ENCODE measurements at regions not wholly inside any gene's neighbourhood (a gene's known extent, or its start where the extent isn't known, plus 50 kb on each side); places are given as distances from the start of the nearest gene placed in this dataset.

DNA sequence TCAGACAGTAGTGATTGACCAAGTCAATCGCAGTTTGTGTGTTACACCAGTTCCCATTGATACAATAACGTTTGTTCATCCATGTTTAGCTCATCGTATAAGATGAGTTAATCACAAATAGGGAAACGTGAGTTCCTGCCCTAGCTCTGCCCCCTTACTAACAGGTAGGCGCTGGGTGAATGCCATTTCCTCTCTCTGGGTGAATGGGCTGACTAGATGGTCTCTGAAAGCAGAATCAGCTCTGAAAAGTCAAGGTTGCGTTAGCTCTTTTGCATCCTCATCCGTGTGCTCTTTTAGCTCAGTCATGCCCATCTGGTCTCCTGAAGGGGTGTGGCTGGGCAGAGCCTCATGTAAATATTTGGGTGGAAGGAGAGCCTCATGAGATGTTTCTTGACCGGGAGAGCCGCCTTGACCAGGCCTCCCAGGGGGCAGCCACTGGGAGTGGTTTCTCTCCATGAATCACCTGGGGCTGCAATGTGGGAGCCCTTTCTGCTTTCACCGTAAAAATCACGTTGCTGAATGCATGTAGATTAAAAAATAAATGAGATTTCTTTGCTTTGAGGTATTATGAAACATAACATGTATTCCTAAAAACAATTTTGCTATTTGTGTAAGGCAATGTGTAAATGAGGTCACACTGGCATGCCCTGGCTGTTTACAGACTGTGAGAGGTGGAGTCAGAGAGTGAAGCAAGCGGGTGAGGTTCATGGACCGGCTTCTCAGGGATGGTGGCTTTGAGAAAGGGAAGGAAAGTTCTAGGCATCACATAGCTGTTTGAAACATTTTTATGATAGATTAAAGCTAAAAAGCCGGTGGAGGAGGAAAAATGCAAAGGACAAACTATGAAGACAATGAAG lies 108.4 kb upstream of the RASGRP1 start:
- peaks cover 68% of the 10 kb centered on the region for H3K4me1 Mint-ChIP-seq (ENCODE audit: low read depth)
- H3K36me3 Mint-ChIP-seq (ENCODE audit: low read depth), result peaks cover 24% of the 10 kb centered on the region
- peak overlapping the region; percentile 74 for H3K4me3 Mint-ChIP-seq
- H3K27me3 Mint-ChIP-seq (ENCODE audit: low read depth), result no peaks in the 10 kb centered on the region
- H3K9me3 Mint-ChIP-seq, result peaks cover 4% of the 10 kb centered on the region
- peak overlapping the region; percentile 97 for H3K27ac Mint-ChIP-seq

DNA sequence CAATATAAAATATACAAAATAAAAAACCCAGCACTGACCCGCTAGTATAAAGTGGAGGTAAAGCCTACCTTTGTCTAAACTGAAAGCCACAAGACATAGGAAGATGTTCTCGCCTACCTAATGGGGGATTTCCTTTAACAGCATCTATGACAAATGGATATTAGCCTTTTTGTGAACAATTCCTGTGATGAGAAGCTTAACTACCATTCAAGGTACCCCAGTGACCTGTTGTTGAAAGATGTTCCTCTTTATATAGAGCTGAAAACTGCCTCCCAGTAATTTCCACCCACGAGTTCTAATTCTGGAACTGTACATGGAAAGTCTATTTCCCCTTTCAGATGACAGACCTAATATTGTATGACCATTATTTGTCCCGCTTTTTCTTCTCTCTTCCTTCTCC lies 109.8 kb upstream of the RASGRP1 start:
- H3K27me3 Mint-ChIP-seq (ENCODE audit: low read depth), result no peaks in the 10 kb centered on the region
- peaks cover 73% of the 10 kb centered on the region for H3K4me1 Mint-ChIP-seq (ENCODE audit: low read depth)
- peaks cover 4% of the 10 kb centered on the region for H3K9me3 Mint-ChIP-seq
- peak overlapping the region; percentile 14 for H3K4me3 Mint-ChIP-seq
- H3K36me3 Mint-ChIP-seq (ENCODE audit: low read depth), result peaks cover 36% of the 10 kb centered on the region
- peak overlapping the region; percentile 73 for H3K27ac Mint-ChIP-seq

GRCh38 chr15:38678281-38678680 lies 113.7 kb upstream of the RASGRP1 start:
- peaks cover 51% of the 10 kb centered on the region for H3K4me1 Mint-ChIP-seq (ENCODE audit: low read depth)
- peaks cover 4% of the 10 kb centered on the region for H3K9me3 Mint-ChIP-seq
- H3K27me3 Mint-ChIP-seq (ENCODE audit: low read depth), result no peaks in the 10 kb centered on the region
- peaks cover 48% of the 10 kb centered on the region for H3K36me3 Mint-ChIP-seq (ENCODE audit: low read depth)
- H3K27ac Mint-ChIP-seq, result no peak overlapping the region
- H3K4me3 Mint-ChIP-seq, result no peak overlapping the region

- Mint-ChIP-seq H3K4me1 (ENCODE audit: low read depth) (peaks cover 60% of the 10 kb centered on the region), H3K27ac (no peak overlapping the region), H3K9me3 (peaks cover 4% of the 10 kb centered on the region), H3K27me3 (ENCODE audit: low read depth) (no peaks in the 10 kb centered on the region), H3K36me3 (ENCODE audit: low read depth) (peaks cover 44% of the 10 kb centered on the region), H3K4me3 (no peak overlapping the region)
These were observed 116.2 kb upstream of the RASGRP1 start for GRCh38 chr15:38680775-38681174.

GRCh38 chr15:38682363-38682762 lies 117.7 kb upstream of the RASGRP1 start:
- no peak overlapping the region for H3K4me3 Mint-ChIP-seq
- H3K27ac Mint-ChIP-seq, result no peak overlapping the region
- H3K27me3 Mint-ChIP-seq (ENCODE audit: low read depth), result no peaks in the 10 kb centered on the region
- peaks cover 35% of the 10 kb centered on the region for H3K36me3 Mint-ChIP-seq (ENCODE audit: low read depth)
- peaks cover 65% of the 10 kb centered on the region for H3K4me1 Mint-ChIP-seq (ENCODE audit: low read depth)
- H3K9me3 Mint-ChIP-seq, result peaks cover 4% of the 10 kb centered on the region

DNA sequence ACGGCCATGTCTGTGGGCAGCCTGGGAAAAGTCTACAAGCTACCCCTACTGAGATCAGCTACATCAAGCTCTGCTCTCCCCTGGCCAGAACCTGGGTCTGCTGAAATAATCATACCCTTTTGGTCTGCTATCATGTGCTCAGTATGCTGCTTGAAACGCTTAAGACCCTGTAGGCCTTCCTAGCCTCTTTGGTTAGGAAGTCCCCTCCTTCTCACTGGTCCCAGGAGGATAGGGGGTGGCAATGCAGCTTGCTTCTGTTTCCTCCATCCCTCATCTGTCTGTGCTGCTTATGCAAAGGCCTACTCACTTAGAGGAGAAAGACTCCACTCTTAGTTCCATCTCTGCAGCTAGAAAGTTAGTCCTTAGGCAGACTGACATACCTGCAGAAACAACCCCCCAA lies 118.2 kb upstream of the RASGRP1 start:
- peak overlapping the region; percentile 98 for H3K27ac Mint-ChIP-seq
- peaks cover 31% of the 10 kb centered on the region for H3K36me3 Mint-ChIP-seq (ENCODE audit: low read depth)
- H3K27me3 Mint-ChIP-seq (ENCODE audit: low read depth), result no peaks in the 10 kb centered on the region
- peaks cover under 1% of the 10 kb centered on the region for H3K9me3 Mint-ChIP-seq
- H3K4me1 Mint-ChIP-seq (ENCODE audit: low read depth), result peaks cover 67% of the 10 kb centered on the region
- peak overlapping the region; percentile 5 for H3K4me3 Mint-ChIP-seq

- H3K4me1 Mint-ChIP-seq (ENCODE audit: low read depth), result peaks cover 70% of the 10 kb centered on the region
- peak overlapping the region; percentile 98 for H3K27ac Mint-ChIP-seq
- H3K4me3 Mint-ChIP-seq, result peak overlapping the region; percentile 72
- H3K27me3 Mint-ChIP-seq (ENCODE audit: low read depth), result no peaks in the 10 kb centered on the region
- no peaks in the 10 kb centered on the region for H3K9me3 Mint-ChIP-seq
- H3K36me3 Mint-ChIP-seq (ENCODE audit: low read depth), result peaks cover 24% of the 10 kb centered on the region
These were observed 119.0 kb upstream of the RASGRP1 start for GRCh38 chr15:38683382-38684242.

- Mint-ChIP-seq H3K4me1 (ENCODE audit: low read depth) (peaks cover 72% of the 10 kb centered on the region), H3K4me3 (peak overlapping the region; percentile 72), H3K9me3 (no peaks in the 10 kb centered on the region), H3K27me3 (ENCODE audit: low read depth) (no peaks in the 10 kb centered on the region), H3K36me3 (ENCODE audit: low read depth) (peaks cover 16% of the 10 kb centered on the region), H3K27ac (peak overlapping the region; percentile 98)
These were observed 119.9 kb upstream of the RASGRP1 start for GRCh38 chr15:38684440-38685010.

DNA sequence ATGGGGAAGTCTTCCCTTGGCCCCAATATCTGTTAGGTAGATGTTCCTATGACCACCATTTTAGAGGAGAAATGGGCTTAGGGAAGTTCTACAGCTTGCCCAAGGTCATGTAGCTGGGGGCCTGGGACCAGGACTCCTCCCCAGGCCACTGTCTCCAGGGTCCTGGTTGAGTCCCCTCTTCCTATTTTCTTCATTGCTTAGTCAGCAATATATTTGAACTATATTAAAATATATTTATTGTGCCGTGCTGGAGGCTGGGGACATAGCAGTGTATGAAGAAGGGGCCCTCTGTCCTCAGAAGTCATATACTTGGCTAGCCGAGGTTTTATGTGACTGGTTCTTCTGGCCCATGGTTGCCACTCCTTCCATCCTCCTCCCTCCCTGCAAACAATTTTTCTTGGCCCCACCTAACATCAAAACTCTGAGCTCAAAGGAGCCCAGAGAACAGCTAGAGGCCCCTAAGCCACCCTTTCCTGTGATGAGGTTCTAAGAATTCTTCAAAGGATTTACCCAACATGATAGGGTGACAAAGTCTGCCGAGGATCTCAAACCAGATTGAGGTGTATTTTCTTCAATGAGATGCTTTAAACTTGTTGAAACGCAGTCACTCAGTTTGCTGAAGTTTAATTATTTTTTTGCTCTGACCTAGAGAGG lies 121.2 kb upstream of the RASGRP1 start:
- peak overlapping the region; percentile 98 for H3K27ac Mint-ChIP-seq
- H3K27me3 Mint-ChIP-seq (ENCODE audit: low read depth), result no peaks in the 10 kb centered on the region
- H3K4me3 Mint-ChIP-seq, result peak overlapping the region; percentile 63
- H3K9me3 Mint-ChIP-seq, result no peaks in the 10 kb centered on the region
- H3K36me3 Mint-ChIP-seq (ENCODE audit: low read depth), result peaks cover 11% of the 10 kb centered on the region
- H3K4me1 Mint-ChIP-seq (ENCODE audit: low read depth), result peaks cover 79% of the 10 kb centered on the region

GRCh38 chr15:38687340-38687739 lies 122.7 kb upstream of the RASGRP1 start:
- H3K9me3 Mint-ChIP-seq, result no peaks in the 10 kb centered on the region
- H3K4me1 Mint-ChIP-seq (ENCODE audit: low read depth), result peaks cover 85% of the 10 kb centered on the region
- H3K36me3 Mint-ChIP-seq (ENCODE audit: low read depth), result peaks cover 4% of the 10 kb centered on the region
- peak overlapping the region; percentile 33 for H3K4me3 Mint-ChIP-seq
- peak overlapping the region; percentile 98 for H3K27ac Mint-ChIP-seq
- H3K27me3 Mint-ChIP-seq (ENCODE audit: low read depth), result no peaks in the 10 kb centered on the region

DNA sequence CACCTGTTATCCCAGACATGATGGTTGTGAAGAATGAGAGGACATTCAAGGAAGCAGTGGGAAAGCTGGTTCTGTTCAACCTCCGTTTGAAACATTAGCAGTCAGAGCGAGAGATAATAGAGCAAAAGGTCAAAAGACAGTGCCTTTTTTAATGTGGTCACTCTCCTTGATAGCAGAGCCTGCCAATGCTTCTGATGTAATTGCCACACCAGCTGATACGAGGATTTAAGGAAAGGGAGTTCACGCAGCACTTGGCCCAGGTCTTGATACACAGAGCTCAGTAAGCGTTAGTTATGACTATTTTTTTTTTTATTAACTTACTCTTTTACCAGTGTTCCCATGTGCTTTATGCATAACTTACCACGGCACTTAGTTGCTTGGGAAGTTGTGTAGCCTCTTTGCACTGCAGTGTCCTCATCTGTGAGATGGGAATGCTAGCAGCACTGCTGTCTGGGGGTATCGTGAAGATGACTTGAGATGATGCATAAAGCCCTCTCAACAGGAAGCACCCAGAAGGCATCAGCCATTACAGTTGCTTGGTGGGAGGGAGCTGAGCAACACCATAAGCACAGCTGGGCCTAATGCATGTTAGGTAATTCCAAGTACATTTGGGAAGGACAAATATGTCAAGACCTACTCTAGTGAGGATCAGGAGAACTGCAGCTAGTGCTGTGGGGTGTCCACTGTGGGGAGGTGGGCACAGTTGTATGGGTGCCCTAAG lies 123.3 kb upstream of the RASGRP1 start:
- Mint-ChIP-seq H3K27me3 (ENCODE audit: low read depth) (no peaks in the 10 kb centered on the region), H3K36me3 (ENCODE audit: low read depth) (peaks cover 6% of the 10 kb centered on the region), H3K9me3 (no peaks in the 10 kb centered on the region), H3K4me1 (ENCODE audit: low read depth) (peaks cover 84% of the 10 kb centered on the region), H3K27ac (peak overlapping the region; percentile 98), H3K4me3 (peak overlapping the region; percentile 52)

GRCh38 chr15:38688761-38689160 lies 124.1 kb upstream of the RASGRP1 start:
- Mint-ChIP-seq H3K27ac (peak overlapping the region; percentile 98), H3K27me3 (ENCODE audit: low read depth) (no peaks in the 10 kb centered on the region), H3K36me3 (ENCODE audit: low read depth) (peaks cover 9% of the 10 kb centered on the region), H3K4me3 (peak overlapping the region; percentile 52), H3K4me1 (ENCODE audit: low read depth) (peaks cover 76% of the 10 kb centered on the region), H3K9me3 (peaks cover 3% of the 10 kb centered on the region)

DNA sequence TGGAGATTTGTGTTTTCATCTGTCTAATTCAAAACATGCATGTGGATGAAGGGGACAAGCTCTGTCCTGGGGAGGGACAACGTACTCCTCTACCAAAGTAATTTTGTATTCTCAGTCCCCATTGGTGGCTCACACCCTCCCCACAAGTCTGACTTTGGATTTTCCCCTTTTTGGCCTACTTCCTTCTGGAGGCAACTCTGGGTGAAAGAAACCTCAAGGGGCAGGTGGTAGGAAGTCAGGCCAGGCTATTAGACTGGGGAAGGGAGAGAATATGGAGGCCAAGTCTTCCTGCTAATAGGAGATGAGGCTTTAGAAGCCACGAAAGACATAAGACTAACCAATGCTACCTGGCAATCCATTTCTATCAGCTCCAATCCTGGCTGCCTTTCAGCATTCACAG lies 124.9 kb upstream of the RASGRP1 start:
- H3K36me3 Mint-ChIP-seq (ENCODE audit: low read depth), result peaks cover 14% of the 10 kb centered on the region
- H3K4me1 Mint-ChIP-seq (ENCODE audit: low read depth), result peaks cover 76% of the 10 kb centered on the region
- H3K27me3 Mint-ChIP-seq (ENCODE audit: low read depth), result no peaks in the 10 kb centered on the region
- peaks cover 6% of the 10 kb centered on the region for H3K9me3 Mint-ChIP-seq
- peak overlapping the region; percentile 98 for H3K27ac Mint-ChIP-seq
- peak overlapping the region; percentile 52 for H3K4me3 Mint-ChIP-seq

Data from T-helper 1 cell treated with Interleukin-12 subunit alpha and Interleukin-12 subunit beta and Interleukin-4 antibody, amounts not matched to agents 30 μg/mL and 1 μg/mL, for 36 hours (primary cell).